Transverse colon (tissue), 4 donors: ENCODE measurements at regions not wholly inside any gene's neighbourhood (a gene's known extent, or its start where the extent isn't known, plus 50 kb on each side); places are given as distances from the start of the nearest gene placed in this dataset.

Source experiments
- DNase-seq: peaks from one replicate; pipeline ENCODE4 v3.0.0-alpha.2; 2019
- H3K27ac ChIP-seq, 4 donors: fragments of 200-600 bp; sonication (generic); 2 replicates each; pipeline ENCODE4 v1.5.1; 2016 to 2018; ENCODE audit warnings: inconsistent platforms in 4 of 4
- H3K27me3 ChIP-seq: fragments of 200-600 bp; sonication (generic); 2 replicates; pipeline ENCODE4 v1.5.1; 2017; ENCODE audit warnings: inconsistent platforms
- H3K36me3 ChIP-seq, 4 donors: fragments of 200-600 bp; sonication (generic); 2 replicates each; pipeline ENCODE4 v1.5.1; 2017 to 2019; ENCODE audit warnings: inconsistent platforms in 4 of 4
- H3K4me1 ChIP-seq, 4 donors: fragments of 200-600 bp; sonication (generic); 2 replicates each; pipeline ENCODE4 v1.5.1; 2017 to 2020; ENCODE audit warnings: inconsistent platforms in 4 of 4
- H3K4me3 ChIP-seq, 4 donors: fragments of 200-600 bp; sonication (generic); 1 replicate in 1 of 4; 2 replicates in 3 of 4; pipeline versions ENCODE4 v1.5.1 to v1.6.1; 2017 to 2019; ENCODE audit warnings: inconsistent platforms in 4 of 4
- H3K9me3 ChIP-seq, 2 donors: fragments of 200-600 bp; sonication (generic); 2 replicates each; pipeline ENCODE4 v1.5.1; 2017 to 2019; ENCODE audit warnings: inconsistent platforms in 2 of 2
- EP300 ChIP-seq: sonication (generic); formaldehyde crosslinking; IDR thresholded peaks from one replicate; pipeline ENCODE4 v1.6.1; 2017; ENCODE audit warnings: antibody characterized with exemption, low read depth
- POLR2A ChIP-seq: fragments of 450-650 bp; IDR thresholded peaks from one replicate; pipeline ENCODE4 v1.6.1; 2016; ENCODE audit warnings: antibody characterized with exemption, mild to moderate bottlenecking, moderate library complexity
- POLR2AphosphoS5 ChIP-seq, 3 donors: sonication (generic); formaldehyde crosslinking; IDR thresholded peaks; one replicate each; pipeline ENCODE4 v1.6.1; 2016; ENCODE audit warnings: antibody characterized with exemption in 3 of 3
- WGBS, 2 donors: methylation state at CpG; one replicate each; pipeline ENCODE4 v1.1.5; 2018; ENCODE audit warnings: low coverage in 1 of 2; 5-methylcytosine and 5-hydroxymethylcytosine counted together
- in situ Hi-C, 4 donors: fragments of 200-750 bp; cut with MboI; loops; one replicate each; pipeline versions ENCODE4 v1.15.0 to v1.15.1; 2017; ENCODE audit warnings: low sequenced_read_pairs in 3 of 4, low pct_ligation_motif_present in 1 of 4, low pct_unique_long_range_greater_than_20kb in 1 of 4
- intact Hi-C: fragments of 100-400 bp; cut with DNase I; formaldehyde crosslinking; loops from one replicate; pipeline ENCODE4 v1.15.1; 2023; ENCODE audit warnings: low total_unique reads
- TF ChIP-seq, protein P1 (sequence below), 5 experiments: fragments of 200-600 bp in 3 of 5; fragments of 450-650 bp in 2 of 5; sonication (generic) in 3 of 5; IDR thresholded peaks; 1 replicate in 2 of 5; 2 replicates in 3 of 5; pipeline ENCODE4 v1.5.1; 2016 to 2017; ENCODE audit warnings: antibody characterized with exemption in 5 of 5, inconsistent platforms in 3 of 5, mild to moderate bottlenecking in 2 of 5, moderate library complexity in 1 of 5

DNA sequence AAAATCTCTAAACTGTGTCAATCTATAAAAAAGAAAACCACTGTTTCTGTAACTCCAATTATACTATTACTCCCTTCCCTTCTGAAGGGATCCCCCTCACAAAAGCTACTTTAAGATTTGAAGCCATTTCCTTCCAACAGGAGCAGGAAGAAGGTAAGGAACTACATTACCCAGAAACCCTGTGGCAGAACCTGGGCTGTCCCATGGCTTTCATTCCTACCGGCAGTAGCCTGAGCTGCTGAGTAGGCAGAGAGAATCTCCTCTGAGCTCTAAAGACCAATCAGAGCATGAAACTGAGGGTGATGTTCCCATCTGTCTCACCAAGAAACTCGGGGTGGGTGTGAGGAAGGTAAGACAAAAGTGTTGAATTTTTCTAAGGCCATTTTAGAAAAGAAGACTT is 108.0 kb upstream of the LRFN2 start:
- no peak overlapping the region for H3K27ac ChIP-seq
- DNase-seq: no peak
- H3K9me3 ChIP-seq: no peaks in the 10 kb centered on the region
- intact Hi-C loops: no loop called here
- no peaks in the 10 kb centered on the region for H3K4me1 ChIP-seq
- H3K36me3 ChIP-seq: no peaks in the 10 kb centered on the region
- 0 to 8% methylated on average over 1 to 2 of the region's 2 CpGs for WGBS, 2 donors
- H3K27me3 ChIP-seq: no peaks in the 10 kb centered on the region
- no peak for TF ChIP-seq POLR2AphosphoS5 (IDR thresholded peaks at IDR 0.05)
- TF ChIP-seq EP300: no peak
- no peak for TF ChIP-seq POLR2A
- TF ChIP-seq, protein P1, sequence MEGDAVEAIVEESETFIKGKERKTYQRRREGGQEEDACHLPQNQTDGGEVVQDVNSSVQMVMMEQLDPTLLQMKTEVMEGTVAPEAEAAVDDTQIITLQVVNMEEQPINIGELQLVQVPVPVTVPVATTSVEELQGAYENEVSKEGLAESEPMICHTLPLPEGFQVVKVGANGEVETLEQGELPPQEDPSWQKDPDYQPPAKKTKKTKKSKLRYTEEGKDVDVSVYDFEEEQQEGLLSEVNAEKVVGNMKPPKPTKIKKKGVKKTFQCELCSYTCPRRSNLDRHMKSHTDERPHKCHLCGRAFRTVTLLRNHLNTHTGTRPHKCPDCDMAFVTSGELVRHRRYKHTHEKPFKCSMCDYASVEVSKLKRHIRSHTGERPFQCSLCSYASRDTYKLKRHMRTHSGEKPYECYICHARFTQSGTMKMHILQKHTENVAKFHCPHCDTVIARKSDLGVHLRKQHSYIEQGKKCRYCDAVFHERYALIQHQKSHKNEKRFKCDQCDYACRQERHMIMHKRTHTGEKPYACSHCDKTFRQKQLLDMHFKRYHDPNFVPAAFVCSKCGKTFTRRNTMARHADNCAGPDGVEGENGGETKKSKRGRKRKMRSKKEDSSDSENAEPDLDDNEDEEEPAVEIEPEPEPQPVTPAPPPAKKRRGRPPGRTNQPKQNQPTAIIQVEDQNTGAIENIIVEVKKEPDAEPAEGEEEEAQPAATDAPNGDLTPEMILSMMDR (IDR thresholded peaks at IDR 0.05): no peak
- H3K4me3 ChIP-seq: no peak overlapping the region
- in situ Hi-C loops: no loop called here

DNA sequence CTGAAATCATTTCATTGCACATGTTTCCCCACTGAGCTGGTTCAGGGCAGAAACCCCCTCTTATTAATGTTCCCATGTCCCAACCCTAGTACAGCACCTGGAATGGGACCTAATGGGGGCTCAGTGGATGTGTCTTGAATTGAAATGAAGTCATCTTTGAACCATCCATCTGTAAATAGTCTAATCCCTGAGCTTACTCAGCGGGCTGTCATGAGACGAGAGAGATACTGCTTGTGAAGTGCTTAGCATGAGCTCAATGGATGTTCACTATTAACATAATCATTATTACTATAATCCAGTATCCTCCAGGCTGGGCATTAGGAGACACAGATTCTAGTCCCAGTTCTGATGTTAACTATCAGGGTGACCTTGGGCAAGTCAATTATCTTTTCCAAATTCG is 106.6 kb upstream of the LRFN2 start:
- Histone ChIP-seq H3K4me3 (no peak overlapping the region), H3K27ac (no peak overlapping the region), H3K9me3 (no peaks in the 10 kb centered on the region), H3K27me3 (no peaks in the 10 kb centered on the region), H3K4me1 (no peaks in the 10 kb centered on the region), H3K36me3 (no peaks in the 10 kb centered on the region)
- WGBS, 2 donors: 80 to 91% methylated on average over 1 to 3 of the region's 3 CpGs
- intact Hi-C loops: no loop called here
- no peak for TF ChIP-seq POLR2AphosphoS5 (IDR thresholded peaks at IDR 0.05)
- TF ChIP-seq POLR2A: no peak
- TF ChIP-seq, protein P1 (IDR thresholded peaks at IDR 0.05): no peak
- TF ChIP-seq EP300: no peak
- in situ Hi-C loops: no loop called here
- DNase-seq: no peak

DNA sequence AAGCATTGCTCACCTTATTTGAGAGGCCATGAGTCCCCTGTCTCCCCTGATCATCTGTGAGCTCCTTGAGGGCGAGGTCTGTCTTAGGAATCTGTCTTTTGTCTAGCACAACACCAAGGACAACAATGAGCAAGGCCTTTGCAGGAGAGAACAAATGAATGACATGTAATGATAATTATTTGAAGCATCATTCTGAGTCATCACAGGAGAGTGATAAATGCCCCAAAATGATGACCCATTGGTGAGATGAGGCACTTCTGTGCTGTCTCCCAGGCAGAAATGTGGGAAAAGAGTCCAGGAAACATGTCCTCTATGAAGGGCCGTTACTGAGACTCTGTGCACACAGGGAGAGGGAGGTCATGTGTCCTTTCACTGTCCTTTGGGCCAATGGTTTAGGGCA is 105.2 kb upstream of the LRFN2 start:
- Histone ChIP-seq H3K4me3 (no peak overlapping the region), H3K27me3 (no peaks in the 10 kb centered on the region), H3K4me1 (no peaks in the 10 kb centered on the region), H3K9me3 (no peaks in the 10 kb centered on the region), H3K27ac (no peak overlapping the region), H3K36me3 (no peaks in the 10 kb centered on the region)
- TF ChIP-seq POLR2A (no peak), POLR2AphosphoS5 (IDR thresholded peaks at IDR 0.05) (no peak), EP300 (no peak)
- TF ChIP-seq, protein P1 (IDR thresholded peaks at IDR 0.05): no peak
- 50 to 67% methylated on average over 1 to 2 of the region's 2 CpGs for WGBS, 2 donors
- intact Hi-C loops: no loop called here
- in situ Hi-C loops: no loop called here
- DNase-seq: no peak

DNA sequence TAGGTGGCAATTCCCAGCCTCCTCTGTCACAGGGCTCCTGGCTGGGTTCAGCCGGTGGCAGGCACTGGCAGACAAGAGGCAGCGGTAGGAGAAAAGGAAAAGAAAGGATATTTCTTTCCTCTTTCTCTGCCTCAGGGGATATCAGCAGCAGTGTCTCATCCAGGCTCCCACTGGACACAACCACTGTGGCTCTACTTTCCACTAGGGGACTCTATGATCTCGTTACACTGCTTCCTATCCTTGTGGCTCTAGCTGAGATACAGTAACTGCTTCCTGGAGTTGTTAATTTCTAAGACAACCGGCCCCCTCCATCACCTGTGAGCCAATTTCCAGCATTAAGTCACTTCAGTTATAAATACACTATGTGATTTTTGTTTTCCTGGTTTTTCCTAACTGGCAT is 102.0 kb upstream of the LRFN2 start:
- in situ Hi-C loops (no loop called here), intact Hi-C loops (no loop called here)
- no peaks in the 10 kb centered on the region for H3K27me3 ChIP-seq
- WGBS, 2 donors: 38 to 88% methylated on average over 2 to 4 of the region's 4 CpGs
- no peaks in the 10 kb centered on the region for H3K4me1 ChIP-seq
- no peak for DNase-seq
- H3K36me3 ChIP-seq: no peaks in the 10 kb centered on the region
- no peak overlapping the region for H3K4me3 ChIP-seq
- H3K9me3 ChIP-seq: peaks cover 0 to 4% of the 10 kb centered on the region in 2 donors
- H3K27ac ChIP-seq: no peak overlapping the region
- TF ChIP-seq, protein P1 (IDR thresholded peaks at IDR 0.05): no peak
- no peak for TF ChIP-seq EP300
- TF ChIP-seq POLR2AphosphoS5 (IDR thresholded peaks at IDR 0.05): no peak
- no peak for TF ChIP-seq POLR2A
